H1 (cell line): ENCODE measurements at regions not wholly inside any gene's neighbourhood (a gene's known extent, or its start where the extent isn't known, plus 50 kb on each side); places are given as distances from the start of the nearest gene placed in this dataset.

ENCODE experiments used
- CTCF ChIA-PET: fragments of 300-600 bp; sonication (Branson Sonifier 250); formaldehyde crosslinking; loops from one replicate; lab custom pipeline; 2021; ENCODE audit not compliant: partially characterized antibody; lab: Charles Lee
- POLR2A ChIA-PET: fragments of 300-600 bp; sonication (Branson Sonifier 250); formaldehyde crosslinking; loops from one replicate; lab custom pipeline; 2021; ENCODE audit warnings: inconsistent platforms; ENCODE audit not compliant: partially characterized antibody; lab: Charles Lee
- DNase-seq, 2 experiments: peaks; one replicate each; pipeline versions ENCODE4 v3.0.0 to v3.0.0-alpha.2; 2010 to 2022; ENCODE audit warnings: low spot score in 2 of 2, low read depth in 1 of 2, mixed read lengths in 1 of 2
- FAIRE-seq: peaks from 2 replicates; lab custom pipeline; 2011; peaks lifted over from hg19 to GRCh38; lab: Jason Lieb, UNC
- H2AFZ ChIP-seq: 2 replicates; pipeline ENCODE4 v1.8.1; 2012; ENCODE audit warnings: low read length, inconsistent platforms
- H2AK5ac ChIP-seq: 2 replicates; pipeline ENCODE4 v1.6.1; 2013; ENCODE audit warnings: low read depth, low read length
- H2BK120ac ChIP-seq: replicated peaks from 2 replicates; pipeline ENCODE3; 2013; ENCODE audit warnings: low read depth, low read length, inconsistent platforms
- H2BK12ac ChIP-seq: 2 replicates; pipeline ENCODE4 v1.6.1; 2013; ENCODE audit warnings: low read depth, low read length
- H2BK15ac ChIP-seq: 2 replicates; pipeline ENCODE4 v1.6.1; 2013; ENCODE audit warnings: low read length
- H2BK20ac ChIP-seq: 2 replicates; pipeline ENCODE4 v1.6.1; 2013; ENCODE audit warnings: low read length
- H2BK5ac ChIP-seq: 2 replicates; pipeline ENCODE4 v1.6.1; 2013; ENCODE audit warnings: low read depth, low read length
- H3K14ac ChIP-seq: 2 replicates; pipeline ENCODE4 v1.6.1; 2013; ENCODE audit warnings: inconsistent platforms; ENCODE audit not compliant: insufficient read length
- H3K18ac ChIP-seq: 2 replicates; pipeline ENCODE4 v1.6.1; 2013; ENCODE audit warnings: low read length; ENCODE audit errors: extremely low read depth
- H3K23ac ChIP-seq: 2 replicates; pipeline ENCODE4 v1.6.1; 2013; ENCODE audit warnings: inconsistent platforms; ENCODE audit not compliant: insufficient read length
- H3K23me2 ChIP-seq: 2 replicates; pipeline ENCODE4 v1.6.1; 2013; ENCODE audit warnings: low read depth, low read length
- H3K27ac ChIP-seq: 2 replicates; pipeline ENCODE4 v1.6.1; 2011; ENCODE audit warnings: low read depth, low read length, inconsistent platforms
- H3K27me3 ChIP-seq, 4 experiments: replicated peaks in 1 of 4; 1 replicate in 1 of 4; 2 replicates in 3 of 4; pipeline versions ENCODE4 v1.6.1 to v1.8.1; 2011 to 2013; ENCODE audit warnings: low read length in 3 of 4, mild to moderate bottlenecking in 3 of 4, inconsistent platforms in 2 of 4, mixed read lengths in 2 of 4, moderate library complexity in 1 of 4; ENCODE audit not compliant: control insufficient read depth in 3 of 4, insufficient read depth in 3 of 4; ENCODE audit errors: extremely low read depth in 1 of 4
- H3K36me3 ChIP-seq, 4 experiments: 2 replicates each; pipeline versions ENCODE4 v1.6.1 to v1.8.1; 2011 to 2013; ENCODE audit warnings: mild to moderate bottlenecking in 4 of 4, low read length in 3 of 4, moderate library complexity in 2 of 4, control low read depth in 1 of 4, inconsistent platforms in 1 of 4; ENCODE audit not compliant: insufficient read depth in 4 of 4, control insufficient read depth in 2 of 4
- H3K4ac ChIP-seq: replicated peaks from 2 replicates; pipeline ENCODE3; 2013; ENCODE audit warnings: low read length, low read depth, mixed read lengths, inconsistent platforms; ENCODE audit not compliant: insufficient read length
- H3K4me1 ChIP-seq, 4 experiments: replicated peaks in 1 of 4; 1 replicate in 1 of 4; 2 replicates in 3 of 4; pipeline versions ENCODE4 v1.6.1 to v1.8.1; 2011 to 2013; ENCODE audit warnings: low read length in 3 of 4, inconsistent platforms in 2 of 4, mixed read lengths in 1 of 4; ENCODE audit not compliant: insufficient read depth in 4 of 4, control insufficient read depth in 3 of 4
- H3K4me2 ChIP-seq, 2 experiments: 2 replicates each; pipeline versions ENCODE4 v1.6.1 to v1.8.1; 2011 to 2013; ENCODE audit warnings: low read depth in 2 of 2, low read length in 2 of 2, control low read depth in 1 of 2, inconsistent platforms in 1 of 2, mild to moderate bottlenecking in 1 of 2; ENCODE audit not compliant: insufficient read depth in 1 of 2
- H3K4me3 ChIP-seq, 4 experiments: fragments of 200-600, 300-600 bp in 1 of 4; sonication (generic), shearing (Covaris generic), sonication (Bioruptor Twin) in 1 of 4; 2 replicates each; pipeline versions ENCODE4 v1.5.1 to v1.8.1; 2011 to 2016; ENCODE audit warnings: low read length in 4 of 4, low read depth in 3 of 4, control low read depth in 2 of 4, inconsistent platforms in 2 of 4, mild to moderate bottlenecking in 2 of 4, mixed read lengths in 1 of 4, moderate library complexity in 1 of 4; ENCODE audit not compliant: insufficient read depth in 2 of 4; ENCODE audit errors: extremely low read depth in 1 of 4
- H3K56ac ChIP-seq: replicated peaks from 2 replicates; pipeline ENCODE3; 2013; ENCODE audit warnings: low read depth, mild to moderate bottlenecking, mixed read lengths, low read length, inconsistent platforms; ENCODE audit not compliant: insufficient read length
- H3K79me1 ChIP-seq: 2 replicates; pipeline ENCODE4 v1.6.1; 2013; ENCODE audit warnings: low read depth, low read length, control low read depth
- H3K79me2 ChIP-seq, 2 experiments: 2 replicates each; pipeline versions ENCODE4 v1.6.1 to v1.8.1; 2012 to 2013; ENCODE audit warnings: low read length in 2 of 2, mild to moderate bottlenecking in 2 of 2, inconsistent platforms in 1 of 2; ENCODE audit not compliant: insufficient read depth in 2 of 2, control insufficient read depth in 1 of 2
- H3K9ac ChIP-seq, 4 experiments: replicated peaks in 1 of 4; 1 replicate in 1 of 4; 2 replicates in 3 of 4; pipeline versions ENCODE4 v1.6.1 to v1.8.1; 2011 to 2013; ENCODE audit warnings: low read depth in 3 of 4, low read length in 3 of 4, control low read depth in 2 of 4, mild to moderate bottlenecking in 2 of 4, moderate library complexity in 2 of 4, inconsistent platforms in 1 of 4; ENCODE audit errors: extremely low read depth in 1 of 4
- H3K9me3 ChIP-seq, 2 experiments: 2 replicates each; pipeline versions ENCODE4 v1.6.1 to v1.8.1; 2012 to 2013; ENCODE audit warnings: mild to moderate bottlenecking in 2 of 2, moderate library complexity in 2 of 2, control low read depth in 1 of 2, inconsistent platforms in 1 of 2, low read depth in 1 of 2, low read length in 1 of 2, mixed read lengths in 1 of 2; ENCODE audit not compliant: insufficient read depth in 2 of 2
- H4K20me1 ChIP-seq, 2 experiments: replicated peaks in 1 of 2; 2 replicates each; pipeline versions ENCODE3 to v1.8.1; 2011 to 2013; ENCODE audit warnings: inconsistent platforms in 2 of 2, low read length in 2 of 2, mild to moderate bottlenecking in 1 of 2; ENCODE audit not compliant: insufficient read depth in 2 of 2, control insufficient read depth in 1 of 2
- H4K5ac ChIP-seq: 2 replicates; pipeline ENCODE4 v1.6.1; 2013; ENCODE audit warnings: low read length, low read depth, mixed read lengths, inconsistent platforms; ENCODE audit not compliant: insufficient read length
- H4K8ac ChIP-seq: 2 replicates; pipeline ENCODE4 v1.8.0; 2013; ENCODE audit warnings: mild to moderate bottlenecking, moderate library complexity, low read length, inconsistent platforms; ENCODE audit not compliant: insufficient read depth; ENCODE audit errors: extremely low read depth
- H4K91ac ChIP-seq: replicated peaks from 2 replicates; pipeline ENCODE3; 2013; ENCODE audit warnings: low read length, mixed read lengths, inconsistent platforms; ENCODE audit not compliant: insufficient read length
- ASH2L ChIP-seq: fragments of 200-600, 300-600 bp; sonication (generic); IDR thresholded peaks from one replicate; pipeline ENCODE4 v1.7.1; 2017; ENCODE audit warnings: low read length
- KDM1A ChIP-seq: fragments of 200-600, 300-600 bp; sonication (generic); IDR thresholded peaks from 2 replicates; pipeline ENCODE4 v1.7.1; 2016; ENCODE audit warnings: mild to moderate bottlenecking, low read length, borderline replicate concordance
- KDM5A ChIP-seq: fragments of 200-600 bp; IDR thresholded peaks from 2 replicates; pipeline ENCODE4 v1.7.1; 2012; ENCODE audit warnings: mild to moderate bottlenecking, low read length, inconsistent platforms, mixed read lengths
- NRF1 ChIP-seq: IDR thresholded peaks from 2 replicates; pipeline ENCODE4 v1.6.1; 2011; ENCODE audit warnings: mild to moderate bottlenecking, low read depth, low read length, improper control_type of control experiment
- RNF2 ChIP-seq: fragments of 200-900, 300-1000 bp; sonication (generic); IDR thresholded peaks from 2 replicates; pipeline ENCODE4 v1.7.1; 2016; ENCODE audit warnings: borderline replicate concordance, low read depth, mild to moderate bottlenecking, antibody characterized with exemption, low read length; ENCODE audit not compliant: poor library complexity, severe bottlenecking; ENCODE audit errors: missing control alignments
- SAP30 ChIP-seq: fragments of 300-600 bp; sonication (generic); IDR thresholded peaks from 2 replicates; pipeline ENCODE4 v1.7.1; 2012; ENCODE audit warnings: low read length, moderate library complexity, mild to moderate bottlenecking, inconsistent platforms; ENCODE audit not compliant: insufficient read depth, insufficient replicate concordance
- TEAD4 ChIP-seq: IDR thresholded peaks from 2 replicates; pipeline ENCODE4 v1.6.1; 2012; ENCODE audit warnings: low read depth, low read length, inconsistent platforms, mixed read lengths
- WGBS, 2 experiments: shearing (Covaris generic) in 1 of 2; methylation state at CpG; one replicate each; pipeline versions ENCODE4 v1.1.6 to v1.1.7; 2013 to 2015; ENCODE audit warnings: low lambda C conversion rate in 2 of 2, mixed read lengths in 2 of 2, inconsistent platforms in 1 of 2, low coverage in 1 of 2, missing lambda C conversion rate in 1 of 2; ENCODE audit not compliant: insufficient replicate concordance in 2 of 2, insufficient coverage in 1 of 2, insufficient read length in 1 of 2; ENCODE audit errors: extremely low coverage in 1 of 2, missing lambda C conversion rate in 1 of 2; 5-methylcytosine and 5-hydroxymethylcytosine counted together
- TF ChIP-seq, protein P1 (sequence below), 3 experiments: IDR thresholded peaks; 1 replicate in 2 of 3; 2 replicates in 1 of 3; pipeline versions ENCODE4 v1.5.1 to v1.6.1; 2011; ENCODE audit warnings: low read length in 3 of 3, mild to moderate bottlenecking in 3 of 3, inconsistent platforms in 2 of 3, low read depth in 1 of 3, moderate library complexity in 1 of 3; ENCODE audit not compliant: insufficient read depth in 1 of 3; ENCODE audit errors: control extremely low read depth in 1 of 3
- TF ChIP-seq, protein P2 (sequence below): IDR thresholded peaks from 2 replicates; pipeline ENCODE4 v1.6.1; 2012; ENCODE audit warnings: inconsistent platforms

DNA sequence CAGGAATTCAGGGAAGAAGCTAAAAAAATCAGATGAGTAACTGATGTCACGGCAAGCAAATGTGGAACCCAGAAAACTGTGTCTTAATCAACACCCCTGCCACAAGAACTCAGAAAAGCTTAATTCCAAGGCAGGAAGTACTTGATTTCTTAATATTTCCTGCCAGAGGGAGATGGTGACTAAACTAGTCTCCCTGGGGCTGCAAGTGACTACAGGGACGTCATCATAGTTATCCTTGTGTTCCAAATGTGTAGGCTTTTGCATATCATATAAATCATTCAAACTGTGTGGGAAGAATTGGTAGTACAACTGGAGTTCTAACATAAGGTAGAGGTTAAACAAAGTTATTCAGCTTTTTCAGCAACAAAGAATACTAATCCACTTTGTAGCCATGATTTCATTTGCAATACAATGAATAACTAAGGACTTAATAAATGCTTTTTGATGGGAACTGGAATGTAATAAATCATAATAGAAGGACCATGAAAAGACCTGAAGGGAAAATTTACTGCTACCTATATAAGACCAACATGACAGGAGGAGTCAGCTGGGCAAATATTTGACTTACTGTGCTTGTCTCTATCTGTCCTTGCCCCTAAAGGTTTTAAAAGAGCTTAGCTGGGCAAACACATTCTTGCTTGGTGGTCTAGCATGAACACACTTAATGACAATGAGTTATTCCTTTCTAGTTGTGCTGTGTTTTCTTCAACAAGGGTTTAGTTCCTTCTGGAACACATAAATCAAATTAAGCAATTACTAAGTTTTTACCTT lies 76.0 kb upstream of the NECTIN3 start:
- CTCF ChIA-PET = interaction anchor here (1.1 to 1.3 kb wide), 2 partner anchors 11 kb away, joined by 3 to 4 read pairs; no protein-coding TSS in a partner anchor

More for the DNA sequence above, 76.0 kb upstream of the NECTIN3 start:
- no peak overlapping the region for H4K5ac ChIP-seq
- no peak overlapping the region for H2BK120ac ChIP-seq
- no peaks in the 10 kb centered on the region for H3K79me1 ChIP-seq
- H2BK15ac ChIP-seq = no peak overlapping the region
- H3K9ac ChIP-seq = no peak overlapping the region
- H3K4me3 ChIP-seq = no peak overlapping the region
- no peaks in the 10 kb centered on the region for H3K4me1 ChIP-seq
- H3K79me2 ChIP-seq = no peaks in the 10 kb centered on the region
- TF ChIP-seq KDM1A (no peak), RNF2 (no peak), TEAD4 (no peak), KDM5A (no peak), NRF1 (no peak), ASH2L (no peak), SAP30 (no peak)
- TF ChIP-seq, protein P1, sequence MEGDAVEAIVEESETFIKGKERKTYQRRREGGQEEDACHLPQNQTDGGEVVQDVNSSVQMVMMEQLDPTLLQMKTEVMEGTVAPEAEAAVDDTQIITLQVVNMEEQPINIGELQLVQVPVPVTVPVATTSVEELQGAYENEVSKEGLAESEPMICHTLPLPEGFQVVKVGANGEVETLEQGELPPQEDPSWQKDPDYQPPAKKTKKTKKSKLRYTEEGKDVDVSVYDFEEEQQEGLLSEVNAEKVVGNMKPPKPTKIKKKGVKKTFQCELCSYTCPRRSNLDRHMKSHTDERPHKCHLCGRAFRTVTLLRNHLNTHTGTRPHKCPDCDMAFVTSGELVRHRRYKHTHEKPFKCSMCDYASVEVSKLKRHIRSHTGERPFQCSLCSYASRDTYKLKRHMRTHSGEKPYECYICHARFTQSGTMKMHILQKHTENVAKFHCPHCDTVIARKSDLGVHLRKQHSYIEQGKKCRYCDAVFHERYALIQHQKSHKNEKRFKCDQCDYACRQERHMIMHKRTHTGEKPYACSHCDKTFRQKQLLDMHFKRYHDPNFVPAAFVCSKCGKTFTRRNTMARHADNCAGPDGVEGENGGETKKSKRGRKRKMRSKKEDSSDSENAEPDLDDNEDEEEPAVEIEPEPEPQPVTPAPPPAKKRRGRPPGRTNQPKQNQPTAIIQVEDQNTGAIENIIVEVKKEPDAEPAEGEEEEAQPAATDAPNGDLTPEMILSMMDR (IDR thresholded peaks at IDR 0.05; ENCODE audit: control extremely low read depth in 1 of 3, insufficient read depth in 1 of 3, low read depth in 1 of 3, low read length in 3 of 3) = no peak
- TF ChIP-seq, protein P2, sequence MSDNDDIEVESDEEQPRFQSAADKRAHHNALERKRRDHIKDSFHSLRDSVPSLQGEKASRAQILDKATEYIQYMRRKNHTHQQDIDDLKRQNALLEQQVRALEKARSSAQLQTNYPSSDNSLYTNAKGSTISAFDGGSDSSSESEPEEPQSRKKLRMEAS = no peak
- TF ChIP-seq, all 59 proteins: peak for 0
- Histone ChIP-seq H2BK20ac (no peak overlapping the region), H3K9me3 (no peaks in the 10 kb centered on the region), H2AK5ac (no peak overlapping the region), H2BK12ac (no peak overlapping the region), H3K36me3 (no peaks in the 10 kb centered on the region), H3K27ac (no peak overlapping the region), H3K18ac (no peak overlapping the region), H3K4me2 (no peak overlapping the region), H4K20me1 (no peaks in the 10 kb centered on the region), H2BK5ac (no peak overlapping the region), H2AFZ (0 out of 2 replicates have a peak overlapping the region, but pooled peaks have one; percentile 22), H3K23me2 (no peaks in the 10 kb centered on the region), H3K23ac (no peak overlapping the region), H4K91ac (no peak overlapping the region), H3K4ac (no peak overlapping the region), H3K27me3 (no peaks in the 10 kb centered on the region), H3K14ac (no peak overlapping the region), H3K56ac (no peak overlapping the region), H4K8ac (no peak overlapping the region)
- no peak for FAIRE-seq
- POLR2A ChIA-PET = interaction anchor here (3.1 kb wide), 1 partner anchor 25 kb away, joined by 13 read pairs; no protein-coding TSS in a partner anchor
- WGBS, 2 experiments = 89% methylated on average over 2 of the region's 2 CpGs; no CpG with 5 or more reads in 1 of the 2 experiments
- DNase-seq = no peak
